HG02885 (cell line): ENCODE measurements at regions not wholly inside any gene's neighbourhood (a gene's known extent, or its start where the extent isn't known, plus 50 kb on each side); places are given as distances from the start of the nearest gene placed in this dataset.
"Not testable (repeated sequence)": the region's sequence is repeated elsewhere in the genome, so short reads cannot be mapped to it uniquely, and the experiment has no call there.

Experiments
- ATAC-seq: cut with Tn5 transposase; IDR thresholded peaks from one replicate; pipeline ENCODE4 v1.9.1; 2021; ENCODE audit warnings: mild to moderate bottlenecking; ENCODE audit not compliant: unreplicated experiment, poor library complexity

DNA sequence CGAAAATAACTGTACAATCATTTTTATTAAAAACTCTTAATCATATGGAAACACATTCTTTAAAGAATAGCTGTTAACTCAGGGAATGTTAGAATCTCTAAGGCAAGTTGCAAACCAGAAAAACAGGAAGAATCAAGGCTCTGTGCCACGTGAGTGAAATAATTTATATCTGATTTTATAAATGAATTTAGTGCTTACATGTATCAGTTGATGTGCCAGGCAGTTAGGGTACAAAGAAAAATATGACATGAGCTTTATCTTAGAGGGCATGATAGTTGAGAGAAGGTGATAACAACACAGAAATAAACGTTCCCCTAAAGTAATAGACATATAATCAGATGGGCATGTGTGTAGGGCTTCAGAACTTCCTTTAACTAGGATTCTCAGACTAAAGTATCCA, 734.5 kb upstream of the CCDC179 start:
- ATAC-seq: no peak

DNA sequence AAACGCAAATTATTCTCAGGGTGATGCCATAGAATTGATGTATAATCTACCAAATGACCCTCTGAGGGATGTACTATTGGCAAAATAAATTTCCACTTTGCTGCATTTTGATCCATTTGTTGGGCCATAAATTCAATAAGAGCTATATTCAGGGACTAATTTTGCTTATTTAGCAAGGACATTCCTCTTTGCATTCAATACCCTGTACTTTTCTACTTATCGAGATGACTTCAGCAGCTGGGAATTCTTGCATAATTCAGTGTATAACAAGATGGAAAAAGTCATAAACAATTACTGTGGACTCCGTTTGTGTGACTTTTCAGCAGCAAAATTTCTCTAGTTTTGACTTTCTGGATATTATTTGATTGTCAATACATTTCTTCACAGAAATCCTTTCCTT, 744.7 kb upstream of the CCDC179 start:
- ATAC-seq: no peak

DNA sequence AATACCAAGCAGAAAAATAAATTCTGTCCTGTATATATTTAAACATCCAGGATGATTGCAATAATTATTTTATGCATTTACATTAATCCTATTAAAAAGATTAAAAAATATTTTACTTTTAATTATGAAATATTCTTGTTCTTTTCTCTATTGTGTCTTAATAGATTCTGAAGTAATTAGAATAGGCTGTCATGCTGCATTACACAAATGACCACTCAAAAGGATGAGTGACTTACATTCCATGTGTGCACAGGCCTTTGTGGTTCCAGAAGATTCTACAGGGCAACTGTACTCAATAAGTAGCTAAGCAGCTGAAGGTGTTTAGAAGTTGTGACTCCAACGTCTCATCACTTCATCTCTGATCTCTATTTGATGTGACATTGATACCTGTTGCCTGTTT, 745.9 kb upstream of the CCDC179 start:
- ATAC-seq: no peak

DNA sequence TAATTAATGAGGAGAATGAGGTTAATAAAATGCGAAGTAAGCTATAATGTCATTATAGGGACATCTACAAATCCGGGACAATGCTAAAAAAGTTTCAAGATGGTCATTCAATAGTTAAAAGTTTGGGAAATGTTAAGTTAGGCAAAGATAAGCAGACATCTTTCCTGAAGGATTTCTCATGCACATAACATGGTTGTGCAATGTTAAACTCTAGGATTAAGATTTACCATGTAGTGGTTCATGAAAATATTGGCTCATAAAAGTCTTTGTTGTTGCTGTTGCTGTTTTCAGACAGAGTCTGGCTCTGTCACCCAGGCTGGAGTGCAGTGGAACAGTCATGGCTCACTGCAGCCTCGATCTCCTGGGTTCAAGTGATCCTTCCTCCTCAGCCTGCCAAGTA, 751.5 kb upstream of the CCDC179 start:
- ATAC-seq: no peak

DNA sequence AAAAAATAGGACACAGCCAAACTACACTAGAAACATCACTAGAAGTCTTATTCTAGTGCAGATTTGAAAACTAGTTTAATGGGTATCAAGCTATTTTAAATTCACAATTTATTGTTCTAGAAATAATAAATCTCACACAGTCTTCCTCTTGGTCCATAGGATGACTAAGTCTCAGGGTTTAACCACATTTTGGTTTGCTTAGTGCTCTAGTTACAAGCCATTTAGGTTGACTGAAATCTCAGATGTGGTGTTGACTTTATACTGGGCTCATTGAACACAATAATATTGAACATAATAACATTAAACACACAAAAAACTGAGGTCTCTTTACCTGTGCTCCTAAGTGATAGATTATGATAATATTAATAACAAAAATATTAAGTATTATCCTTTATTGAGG, 760.3 kb upstream of the CCDC179 start:
- no peak for ATAC-seq

DNA sequence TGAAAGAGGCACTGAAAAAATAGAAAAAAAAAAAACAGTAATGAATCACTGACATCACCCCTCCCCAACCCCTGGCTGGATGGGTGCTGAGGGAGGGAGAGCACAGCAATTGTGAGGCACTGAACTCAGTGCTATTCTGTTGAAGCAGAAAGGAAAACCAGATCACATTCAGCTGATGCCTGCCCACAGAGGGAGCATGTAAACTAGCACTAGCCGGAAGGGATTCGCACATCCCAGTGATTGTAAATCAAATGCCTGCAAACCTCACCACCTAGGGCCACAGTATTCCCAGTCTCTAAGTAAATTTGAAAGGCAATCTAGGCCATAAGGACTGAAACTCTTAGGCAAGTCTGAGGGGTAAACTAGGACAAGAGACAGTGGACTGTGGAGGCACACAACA, 772.0 kb upstream of the CCDC179 start:
- ATAC-seq: no peak

DNA sequence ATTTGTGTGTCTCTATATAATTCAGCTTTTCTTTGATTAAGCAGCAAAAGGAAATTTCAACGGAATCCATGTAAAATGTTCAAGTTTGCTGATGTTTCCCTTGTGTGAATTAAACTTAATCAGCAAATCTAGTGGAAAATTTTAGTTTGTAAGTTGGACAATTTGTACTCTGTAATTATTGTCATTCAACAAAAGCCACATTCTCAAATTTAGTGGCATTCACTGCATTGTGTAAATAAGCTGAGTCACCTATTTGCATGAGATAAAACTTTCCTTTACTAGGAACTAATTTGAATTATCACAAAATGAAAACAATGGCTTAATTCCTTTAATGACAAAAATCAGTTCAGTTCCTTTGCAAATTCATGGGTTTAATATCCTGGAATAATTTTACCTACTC, 784.2 kb upstream of the CCDC179 start:
- no peak for ATAC-seq

DNA sequence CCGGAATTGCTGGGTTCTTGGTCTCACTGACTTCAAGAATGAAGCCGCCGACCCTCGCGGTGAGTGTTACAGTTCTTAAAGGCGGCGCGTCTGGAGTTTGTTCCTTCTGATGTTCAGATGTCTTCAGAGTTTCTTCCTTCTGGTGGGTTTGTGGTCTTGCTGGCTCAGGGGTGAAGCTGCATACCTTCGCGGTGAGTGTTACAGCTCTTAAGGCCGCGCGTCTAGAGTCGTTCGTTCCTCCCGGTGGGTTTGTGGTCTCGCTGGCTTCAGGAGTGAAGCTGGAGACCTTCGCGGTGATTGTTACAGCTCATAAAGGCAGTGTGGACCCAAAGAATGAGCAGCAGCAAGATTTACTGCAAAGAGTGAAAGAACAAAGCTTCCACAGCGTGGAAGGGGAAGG, 792.1 kb upstream of the CCDC179 start:
- ATAC-seq: not testable (repeated sequence)

DNA sequence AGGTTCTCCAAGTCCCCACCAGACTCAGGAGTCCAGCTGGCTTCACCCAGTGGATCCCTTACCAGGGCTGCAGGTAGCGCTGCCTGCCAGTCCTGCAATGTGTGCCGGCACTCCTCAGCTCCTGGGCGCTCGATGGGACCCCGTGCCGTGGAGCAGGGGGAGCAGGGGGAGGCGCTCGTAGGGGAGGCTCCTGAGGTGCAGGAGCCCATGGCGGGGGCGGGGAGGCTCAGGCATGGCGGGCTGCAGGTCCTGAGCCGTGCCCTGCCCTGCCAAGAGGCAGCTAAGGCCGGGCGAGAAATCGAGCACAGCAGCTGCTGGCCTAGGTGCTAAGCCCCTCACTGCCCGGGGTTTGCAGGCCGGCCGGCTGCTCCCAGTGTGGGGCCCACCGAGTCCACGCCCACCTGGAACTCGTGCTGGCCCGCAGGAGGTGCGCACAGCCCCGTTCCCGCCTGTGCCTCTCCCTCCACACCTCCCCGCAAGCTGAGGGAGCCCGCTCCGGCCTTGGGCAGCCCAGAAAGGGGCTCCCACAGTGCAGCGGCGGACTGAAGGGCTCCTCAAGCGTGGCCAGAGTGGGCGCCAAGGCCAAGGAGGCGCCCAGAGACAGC, 792.9 kb upstream of the CCDC179 start:
- ATAC-seq: no peak

DNA sequence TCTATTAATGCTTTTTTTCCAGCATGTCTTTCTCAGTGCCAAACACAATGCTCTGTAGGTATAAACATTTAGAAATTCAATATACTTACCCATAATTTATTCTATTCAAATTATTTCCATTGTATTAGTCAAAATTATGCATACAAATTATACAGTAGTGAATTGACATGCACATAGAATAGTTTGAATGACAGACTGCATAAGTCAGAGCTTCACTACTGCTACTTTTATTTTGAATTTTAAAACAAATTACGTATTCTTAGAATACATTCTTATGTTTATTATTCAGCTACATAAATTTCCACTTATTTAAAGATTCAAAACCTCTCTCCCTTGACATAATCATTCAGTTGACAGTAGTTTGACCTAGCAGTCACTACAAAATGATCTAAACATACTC, 808.0 kb upstream of the CCDC179 start:
- ATAC-seq: no peak

DNA sequence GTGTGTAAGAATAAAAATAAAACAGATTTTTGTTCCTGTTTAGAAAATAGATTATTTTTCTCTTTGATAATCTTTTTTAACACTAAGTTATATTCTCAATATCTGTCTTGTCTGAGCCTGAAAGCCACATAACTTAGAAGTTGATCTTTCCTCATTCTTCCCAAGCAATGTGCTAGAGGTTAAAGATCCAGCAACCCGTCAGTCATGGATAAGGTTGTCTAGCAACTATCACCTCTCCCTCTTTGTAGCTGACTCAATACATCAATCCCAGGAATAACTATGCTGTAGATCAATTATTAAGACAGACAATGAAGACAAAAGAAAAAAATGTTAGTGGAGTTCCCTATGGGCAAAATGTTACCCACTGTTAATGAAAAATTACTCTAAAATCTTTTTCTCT, 813.1 kb upstream of the CCDC179 start:
- ATAC-seq: no peak

DNA sequence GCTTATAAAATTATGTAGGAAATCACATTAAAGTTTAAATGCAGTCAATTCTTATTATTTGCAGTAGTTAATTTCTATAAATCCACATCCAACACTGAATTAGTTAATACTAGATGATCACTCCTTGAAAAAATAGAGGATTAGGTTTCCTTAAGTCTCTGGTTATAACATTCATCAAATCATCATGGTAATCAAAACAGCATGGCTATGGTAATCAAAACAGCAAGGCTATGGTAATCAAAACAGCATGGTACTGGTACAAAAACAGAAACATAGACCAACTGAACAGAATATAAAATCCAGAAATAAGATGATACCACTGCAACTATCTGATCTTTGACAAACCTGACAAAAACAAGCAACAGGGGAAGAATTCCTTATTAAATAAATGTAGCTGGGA, 814.6 kb upstream of the CCDC179 start:
- ATAC-seq: no peak

DNA sequence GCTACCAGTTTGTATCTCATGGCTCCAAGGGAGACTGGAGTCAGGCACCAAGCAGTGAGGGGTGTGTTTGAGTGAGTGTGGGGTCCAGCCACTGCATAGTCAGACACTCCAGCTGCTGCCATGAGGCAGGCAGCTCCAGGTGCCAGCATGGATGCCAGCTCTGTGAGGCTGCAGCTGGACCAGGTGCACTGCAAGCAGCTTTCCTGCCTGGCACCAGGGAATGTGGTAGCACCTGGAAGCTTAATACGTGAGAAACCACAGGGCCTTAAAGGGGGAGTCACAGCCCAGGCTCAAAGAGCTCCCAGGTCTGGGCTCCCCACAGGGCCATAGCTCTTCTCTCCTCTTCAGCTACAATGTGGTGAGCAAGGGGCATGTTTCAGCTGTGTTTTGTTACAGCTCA, 817.8 kb upstream of the LUZP2 start:
- ATAC-seq: no peak

DNA sequence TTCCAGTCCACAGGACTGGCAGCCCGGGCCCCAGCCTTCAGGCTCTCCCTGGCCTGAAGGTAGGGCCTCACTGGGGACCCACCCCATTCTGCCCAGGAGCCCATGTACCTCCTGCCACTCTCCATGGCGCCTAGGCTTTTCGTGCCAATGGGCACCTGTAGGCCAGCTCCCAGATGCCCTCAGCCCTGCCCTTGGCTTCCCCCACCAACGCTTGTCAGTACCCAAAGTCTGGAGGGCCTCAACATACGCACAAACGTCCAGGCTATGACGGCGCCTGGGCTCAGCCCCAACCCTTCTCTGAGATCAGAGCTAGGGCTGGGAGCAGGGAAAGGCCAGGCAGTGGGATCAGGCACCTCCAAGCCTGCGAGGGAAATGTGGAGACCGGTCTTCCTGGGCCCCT, 816.9 kb upstream of the LUZP2 start:
- ATAC-seq: no peak

DNA sequence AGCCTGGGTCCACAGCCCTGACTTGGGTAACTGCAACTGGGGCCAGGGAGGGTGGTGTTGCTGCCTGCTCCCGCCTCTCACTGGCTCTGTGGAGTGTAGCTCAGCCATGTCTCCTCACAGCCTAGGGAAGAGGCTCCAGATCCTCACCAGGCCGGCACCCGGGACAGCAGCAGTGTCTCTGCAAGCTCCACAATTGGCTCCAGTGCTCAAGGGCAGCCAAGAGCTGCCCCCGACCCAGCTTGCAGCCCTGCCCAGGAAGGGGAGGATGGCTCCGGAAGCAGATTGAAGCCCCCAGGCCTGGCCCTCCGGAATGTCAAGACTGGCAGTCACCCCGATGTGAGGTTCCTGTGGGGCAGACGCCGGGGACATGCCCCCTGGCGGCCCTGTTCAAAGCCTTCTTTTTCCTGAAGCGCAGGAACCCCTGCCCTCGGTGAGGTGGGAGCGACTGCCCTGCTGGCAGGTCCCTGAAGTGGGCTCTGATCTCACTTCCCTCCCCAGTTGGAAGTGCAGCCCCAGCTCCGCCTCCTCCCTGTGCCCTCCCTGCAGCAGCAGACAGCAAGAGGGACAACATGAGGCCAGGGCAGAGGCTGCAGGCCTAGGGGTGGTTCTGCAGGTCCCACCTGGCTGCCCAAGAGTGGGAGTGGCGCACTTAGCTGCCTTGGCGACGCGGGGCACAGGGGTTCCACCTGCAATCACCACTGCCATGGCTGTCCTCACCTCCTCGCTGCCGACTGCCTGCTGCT, 816.2 kb upstream of the LUZP2 start:
- ATAC-seq: no peak

DNA sequence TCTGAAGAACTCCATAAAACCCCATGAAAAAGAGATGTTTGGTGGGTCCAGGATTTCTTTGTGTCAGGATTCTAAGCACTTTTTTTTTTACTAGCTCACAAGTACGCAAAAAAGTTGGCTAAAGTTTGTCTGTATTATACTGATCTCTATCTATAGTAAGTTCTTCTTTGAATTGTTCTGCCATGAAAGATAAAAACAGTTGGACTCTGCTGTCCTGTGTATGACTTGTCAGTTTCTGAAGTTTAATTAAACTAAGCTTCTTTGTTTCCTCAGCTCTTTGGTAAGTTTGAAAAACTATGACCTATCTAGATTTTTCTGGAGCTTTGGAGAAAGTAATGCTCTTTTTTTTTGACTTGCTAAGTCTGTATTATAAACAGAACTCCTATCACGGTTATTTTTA, 812.2 kb upstream of the LUZP2 start:
- no peak for ATAC-seq

DNA sequence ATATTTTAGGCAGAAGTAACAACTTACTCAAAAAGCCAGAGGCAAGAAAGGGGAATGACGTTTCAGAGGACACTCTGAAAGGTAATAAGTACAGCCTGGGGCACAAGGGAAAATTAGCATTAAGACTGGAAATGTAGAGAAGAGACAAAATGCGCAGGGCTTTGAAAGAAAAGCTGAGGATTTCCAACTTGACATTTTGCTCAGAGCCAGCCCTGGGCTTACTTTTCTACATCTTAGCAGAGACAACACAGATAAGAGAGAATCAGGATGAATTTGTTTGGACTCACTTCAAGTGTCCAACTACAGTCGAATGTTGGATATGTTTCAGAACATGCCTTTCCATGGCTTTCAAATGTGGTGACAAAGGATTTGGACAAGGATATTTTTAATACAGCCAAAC, 808.9 kb upstream of the LUZP2 start:
- no peak for ATAC-seq

DNA sequence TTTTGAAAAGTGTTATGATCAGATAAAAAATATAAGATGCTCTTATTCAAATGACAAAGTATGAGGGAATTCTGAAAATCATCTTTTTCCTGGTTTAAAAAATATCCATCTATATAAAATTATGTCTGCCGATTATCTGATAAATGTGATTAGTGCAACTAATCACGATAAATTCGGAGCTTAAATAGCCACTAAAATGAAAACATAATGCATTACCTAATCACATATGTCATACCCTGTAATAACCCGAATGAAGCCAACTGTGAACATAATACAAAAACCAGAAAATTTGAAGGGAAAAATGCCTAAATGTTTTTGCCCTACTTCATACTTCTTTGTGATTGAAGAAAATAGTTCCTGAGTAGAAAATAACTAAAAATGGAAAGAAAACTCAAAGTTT, 808.4 kb upstream of the LUZP2 start:
- ATAC-seq: no peak

DNA sequence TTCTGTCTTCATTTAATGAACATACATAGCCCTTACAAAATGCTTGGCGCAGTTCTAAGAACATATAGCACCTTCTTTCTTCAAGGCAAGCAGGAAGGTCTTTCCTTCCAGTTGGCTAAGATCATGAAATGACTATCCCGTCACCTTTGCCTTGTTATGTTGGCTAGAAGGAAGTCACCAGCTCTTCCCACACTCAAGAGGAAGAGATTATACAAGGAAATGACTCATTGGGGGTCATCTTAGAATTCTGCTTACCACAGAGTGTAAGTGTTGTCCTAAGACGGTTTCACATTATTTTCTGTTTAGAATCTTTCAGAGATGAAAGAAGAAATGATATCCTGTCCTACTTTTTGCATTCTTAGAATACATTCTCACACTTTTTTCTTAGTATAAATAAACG, 808.0 kb upstream of the LUZP2 start:
- no peak for ATAC-seq

DNA sequence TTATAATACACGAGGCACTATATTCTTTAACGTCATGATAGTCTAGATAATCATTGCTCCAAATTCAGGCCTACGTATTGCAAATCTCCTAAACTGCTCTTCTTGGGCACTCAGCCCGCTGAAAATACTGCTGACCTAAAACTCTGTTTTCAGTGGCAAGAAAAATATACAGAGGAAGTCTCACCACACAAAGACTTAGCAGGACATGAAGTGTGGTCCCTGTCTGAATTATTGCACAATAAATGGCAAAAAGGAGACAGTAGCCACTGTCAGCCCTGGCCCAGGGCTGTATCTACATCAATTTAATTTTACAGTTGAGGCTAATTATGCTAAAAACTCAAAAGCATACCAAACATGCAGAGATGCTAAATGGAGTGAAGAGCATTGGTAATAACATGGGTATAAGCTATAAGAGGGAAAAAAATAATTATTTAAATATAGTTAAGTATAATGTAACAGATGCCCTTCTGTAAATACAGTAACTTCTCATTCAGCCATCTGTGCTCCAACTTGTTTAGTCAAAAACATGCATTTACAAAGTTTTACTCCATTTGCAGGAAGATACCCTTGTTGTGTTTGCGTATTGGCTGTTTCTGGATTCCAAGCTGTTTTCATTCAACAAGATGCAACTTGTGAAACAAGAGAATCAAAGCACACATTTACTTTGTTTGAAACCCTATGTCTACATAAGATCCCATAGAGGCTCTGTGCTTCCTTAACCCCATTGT, 800.0 kb upstream of the LUZP2 start:
- ATAC-seq: no peak

DNA sequence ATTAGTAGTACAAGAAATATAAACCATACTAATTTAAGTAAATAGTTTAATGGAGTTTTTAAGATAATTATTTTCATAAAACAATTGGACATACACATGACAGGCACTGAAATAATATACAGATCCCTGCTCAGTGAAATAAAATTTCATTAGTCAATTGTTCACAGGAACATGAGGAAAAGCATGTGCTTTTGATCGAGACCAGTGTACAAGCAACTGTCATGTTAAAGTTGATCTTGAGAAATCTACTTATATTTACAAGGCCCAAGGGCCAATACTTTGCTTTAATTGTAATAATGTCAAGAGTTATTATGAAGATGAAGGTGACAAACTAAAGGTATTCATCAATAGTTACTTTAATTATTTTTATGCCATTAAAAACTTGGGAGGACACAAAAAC, 792.7 kb upstream of the LUZP2 start:
- ATAC-seq: no peak

DNA sequence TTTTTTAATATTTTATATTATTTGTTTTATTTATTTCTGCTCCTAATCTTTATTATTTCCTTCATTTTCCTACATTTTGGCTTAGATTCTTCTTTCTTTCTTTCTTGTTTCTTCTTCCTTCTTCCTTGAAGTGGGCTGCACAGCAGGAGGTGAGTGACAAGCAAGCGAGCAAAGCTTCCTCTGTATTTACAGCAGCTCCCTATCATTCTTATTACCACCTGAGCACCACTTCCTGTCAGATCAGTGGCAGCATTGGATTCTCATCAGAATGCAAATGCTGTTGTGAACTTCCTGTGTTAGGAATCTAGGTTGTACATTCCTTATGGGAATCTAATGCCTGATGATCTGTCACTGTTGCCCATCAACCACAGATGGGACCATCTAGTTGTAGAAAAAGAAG, 784.9 kb upstream of the LUZP2 start:
- no peak for ATAC-seq
